MV-4-11 (cell line): ENCODE measurements at regions not wholly inside any gene's neighbourhood (a gene's known extent, or its start where the extent isn't known, plus 50 kb on each side); places are given as distances from the start of the nearest gene placed in this dataset.

Experiments
- DNase-seq: peaks from one replicate; lab custom pipeline; 2025; lab: John Stamatoyannopoulos, UW

DNA sequence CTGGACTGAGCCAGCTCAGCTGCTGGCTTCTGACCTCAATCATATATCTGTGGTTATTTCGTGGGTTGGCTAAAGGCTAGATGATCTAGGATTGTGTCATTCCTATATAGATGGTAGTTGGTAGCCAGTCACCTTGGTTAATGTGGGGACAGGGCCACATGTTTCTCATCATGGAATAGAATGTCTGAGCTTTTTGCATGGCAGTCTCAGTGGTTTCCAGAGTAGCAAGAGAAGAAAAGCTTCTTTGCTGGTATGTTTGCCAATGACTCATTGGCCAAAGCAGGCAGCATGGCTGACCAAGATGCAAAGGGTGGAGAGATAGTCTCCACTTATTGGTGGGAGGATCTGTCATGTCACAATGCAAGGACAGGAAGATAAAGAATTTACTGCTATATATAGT lies 746.4 kb upstream of the FLRT2 start:
- DNase-seq: no peak

DNA sequence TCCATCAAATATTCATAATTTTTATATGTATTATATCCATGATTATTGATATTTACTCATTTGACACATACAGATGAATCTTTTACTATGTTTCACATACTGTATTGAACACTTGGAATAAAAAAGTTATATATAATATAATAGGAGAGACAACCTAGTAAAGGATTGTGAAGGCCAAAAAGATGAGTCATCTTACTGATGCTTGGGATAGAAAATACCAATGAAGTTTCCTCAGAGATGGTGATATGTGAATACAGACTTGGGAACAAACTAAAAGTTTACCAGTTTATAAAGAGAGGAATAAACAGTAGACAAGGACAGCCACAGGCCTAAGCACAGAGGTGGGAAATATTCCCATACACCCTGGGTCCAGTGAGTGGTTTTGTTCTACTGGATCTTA lies 743.9 kb upstream of the FLRT2 start:
- no peak for DNase-seq

DNA sequence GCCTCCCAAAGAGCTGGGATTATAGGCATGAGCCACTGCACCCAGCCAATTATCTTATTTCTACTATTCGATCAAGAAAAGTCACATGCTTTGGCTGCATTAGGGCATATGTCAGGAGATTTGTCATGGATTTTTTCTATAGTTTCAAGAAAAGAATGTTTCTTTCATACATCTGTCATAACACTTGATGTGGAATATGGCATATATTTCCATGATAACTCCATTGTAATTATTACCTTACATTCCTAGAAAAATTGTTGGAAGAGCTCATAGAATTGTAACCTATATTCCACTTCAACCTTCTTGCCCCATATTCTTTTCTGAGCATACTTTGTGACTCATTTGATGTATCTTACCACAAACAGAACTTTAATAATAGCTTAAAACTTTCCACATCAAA lies 740.9 kb upstream of the FLRT2 start:
- DNase-seq: no peak

DNA sequence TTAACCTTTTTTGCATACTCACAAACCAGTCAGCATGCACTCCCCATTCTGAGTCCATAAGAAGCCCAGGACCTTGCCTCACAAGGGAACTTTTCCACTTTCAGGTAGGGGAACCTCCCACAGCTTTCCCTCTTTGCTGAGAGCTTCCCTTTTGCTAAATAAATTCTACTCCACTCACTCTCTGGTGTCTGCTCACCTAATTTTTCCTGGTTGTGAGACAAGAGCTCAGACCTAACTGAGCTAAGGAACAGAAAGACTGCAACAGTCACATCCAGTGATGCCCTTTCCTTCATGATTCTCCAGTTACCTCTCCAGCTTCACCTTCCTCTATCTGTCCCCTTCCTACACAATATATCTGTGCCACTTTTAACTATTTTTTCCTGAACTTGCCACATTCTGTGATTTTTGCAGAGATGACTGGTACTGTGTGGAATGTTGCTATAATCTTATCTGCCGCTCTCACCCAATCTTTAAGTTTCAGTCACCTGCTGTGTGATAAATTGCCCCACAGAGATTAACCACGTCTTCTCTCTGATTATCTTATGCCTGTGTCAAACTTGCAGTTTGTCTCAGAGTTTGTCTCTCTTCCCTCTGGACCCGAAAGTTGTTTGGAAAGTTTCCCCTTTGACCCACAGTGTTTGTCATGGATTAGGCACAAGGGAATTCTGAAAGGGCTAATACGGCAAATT lies 737.1 kb upstream of the FLRT2 start:
- no peak for DNase-seq

DNA sequence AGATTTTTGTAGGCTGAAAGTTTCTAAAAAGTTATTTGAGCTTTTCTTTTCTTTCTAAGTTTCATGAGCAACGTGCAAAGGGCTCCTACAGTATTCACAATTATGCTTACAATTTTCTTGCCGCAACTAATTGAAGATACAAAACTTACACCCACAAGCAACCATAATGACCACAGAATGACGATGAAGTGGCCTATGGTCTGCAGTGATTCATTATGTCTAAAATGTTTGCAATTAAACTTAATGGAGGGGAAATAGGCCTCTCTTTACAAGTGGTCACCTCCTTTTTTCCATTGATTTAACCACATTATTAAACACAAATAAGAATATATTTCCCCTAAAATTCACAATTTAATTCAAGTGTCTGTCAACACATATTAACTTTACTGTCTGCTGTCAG lies 732.6 kb upstream of the FLRT2 start:
- DNase-seq: no peak

DNA sequence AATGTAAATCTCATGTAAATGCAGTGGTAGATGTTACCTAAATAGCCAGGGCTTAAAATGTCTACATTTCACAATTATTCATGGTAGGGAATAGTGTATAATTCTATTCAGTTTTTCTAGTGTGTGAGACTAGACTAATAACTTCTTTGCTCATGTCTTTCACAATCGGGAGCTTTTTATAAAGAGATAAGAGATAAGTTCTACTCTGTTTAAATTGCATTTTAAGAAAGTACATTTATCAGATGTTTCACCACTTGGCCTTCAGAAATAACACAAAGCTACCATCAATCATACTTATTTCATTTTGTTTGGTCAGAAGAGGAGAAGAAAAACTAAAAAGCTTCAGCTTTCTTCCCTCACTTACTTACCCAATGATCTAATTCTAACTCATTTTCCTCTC lies 725.5 kb upstream of the FLRT2 start:
- no peak for DNase-seq

DNA sequence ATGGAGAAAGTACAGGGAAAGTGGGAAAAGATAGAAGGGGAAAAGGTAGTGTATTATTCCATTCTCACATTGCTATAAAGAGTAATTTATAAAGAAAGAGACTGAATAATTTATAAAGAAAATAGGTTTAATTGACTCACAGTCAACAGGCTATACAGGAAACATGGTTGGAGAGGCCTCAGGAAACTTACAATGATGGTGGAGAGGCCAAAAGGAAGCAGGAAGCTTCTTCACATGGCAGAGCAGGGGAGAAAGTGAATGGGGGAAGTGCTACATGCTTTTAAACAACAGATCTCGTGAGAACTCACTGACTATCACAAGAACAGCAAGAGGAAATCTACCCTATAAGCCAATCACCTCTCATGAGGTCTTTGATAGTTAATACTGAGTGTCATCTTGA lies 725.0 kb upstream of the FLRT2 start:
- DNase-seq: no peak

DNA sequence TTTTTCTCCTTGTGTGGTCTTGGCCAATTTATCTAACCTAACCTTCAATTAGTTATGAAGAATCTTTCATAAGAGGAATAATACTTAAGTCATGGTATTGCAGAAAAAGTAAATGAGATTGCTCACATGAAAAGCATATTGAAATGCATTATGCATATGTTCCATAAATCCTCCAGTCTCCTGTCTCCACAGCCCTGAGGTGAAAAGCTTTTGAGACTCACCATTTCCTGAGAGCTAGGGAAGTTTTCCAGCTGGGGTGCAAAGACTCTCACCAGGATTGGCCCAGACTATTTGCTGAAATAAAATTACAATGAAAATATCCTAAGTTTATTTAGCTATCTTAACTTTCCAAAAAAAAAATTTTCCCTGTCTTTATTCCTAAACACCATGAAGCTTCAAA lies 723.8 kb upstream of the FLRT2 start:
- DNase-seq: no peak

DNA sequence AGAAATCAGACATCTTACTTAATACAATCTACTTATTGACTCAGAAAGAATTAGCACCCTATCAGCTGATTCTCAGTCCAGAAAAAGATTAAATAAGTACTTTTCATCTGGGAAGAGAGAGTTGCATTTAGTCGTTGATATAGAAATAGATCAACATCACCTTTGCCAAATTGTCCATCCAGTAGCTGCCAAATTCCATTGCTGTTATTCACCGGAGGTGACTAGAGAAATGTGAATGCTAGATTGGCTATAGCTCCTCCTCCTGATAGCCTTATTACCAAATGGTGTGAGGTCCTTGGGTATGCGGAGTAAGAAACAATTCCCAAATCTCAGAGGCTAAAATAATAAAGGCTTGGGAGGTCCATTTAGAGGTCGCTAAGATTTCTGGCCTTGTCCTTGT lies 723.3 kb upstream of the FLRT2 start:
- DNase-seq: no peak

DNA sequence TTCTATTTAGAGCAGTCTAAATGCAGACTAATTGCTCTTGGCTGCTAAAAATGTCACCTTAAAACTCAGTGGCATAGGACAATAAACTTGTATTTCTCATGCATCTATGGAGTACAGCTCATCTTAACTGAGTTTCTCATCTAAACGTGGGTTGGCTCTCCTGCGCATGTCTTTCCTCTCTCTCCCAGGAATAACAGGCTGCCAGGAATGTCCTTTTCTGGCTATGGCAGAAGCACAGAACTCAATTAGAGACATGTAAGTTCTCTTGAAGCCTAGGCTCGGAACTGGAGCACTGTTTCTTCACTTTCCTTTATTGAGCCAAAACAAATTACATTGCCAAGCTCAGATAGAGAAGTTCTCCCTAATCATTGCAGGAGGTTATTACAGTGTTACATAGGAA lies 722.3 kb upstream of the FLRT2 start:
- DNase-seq: no peak

DNA sequence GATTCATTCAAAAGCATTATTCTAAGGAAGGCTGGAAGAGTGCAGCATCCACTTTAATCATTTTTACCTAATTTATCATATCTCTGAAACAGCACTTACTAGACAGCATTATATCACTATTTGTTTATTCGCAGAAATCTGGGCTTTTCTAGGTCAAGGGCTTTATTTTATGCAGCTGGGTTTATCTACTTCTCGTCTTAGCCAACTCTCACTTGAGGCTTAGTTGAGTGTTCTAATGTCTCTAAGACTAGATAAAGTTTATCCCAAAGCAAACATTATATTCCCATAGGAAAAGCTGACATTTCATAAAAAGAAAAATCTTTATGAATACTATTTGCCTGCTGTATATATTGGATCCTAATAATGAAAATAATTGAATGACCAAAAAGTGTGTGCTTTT lies 720.8 kb upstream of the FLRT2 start:
- DNase-seq: no peak

DNA sequence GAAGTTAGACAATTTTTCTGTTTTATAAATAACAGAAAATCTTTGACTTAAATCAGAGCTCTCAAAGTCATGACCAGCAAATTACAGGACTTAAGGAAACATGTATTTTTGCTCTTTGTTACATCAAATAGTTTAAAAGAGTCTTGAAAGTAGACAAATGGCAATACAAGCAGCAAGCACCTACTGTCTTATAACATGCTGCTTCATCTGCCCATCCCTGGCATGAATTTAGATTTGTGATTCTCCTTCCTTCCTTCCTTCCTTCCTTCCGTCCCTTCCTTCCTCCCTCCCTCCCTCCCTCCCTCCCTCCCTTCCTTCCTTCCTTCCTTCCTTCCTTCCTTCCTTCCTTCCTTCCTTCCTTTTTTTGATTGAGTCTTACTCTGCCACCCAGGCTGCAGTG lies 715.6 kb upstream of the FLRT2 start:
- DNase-seq: no peak

DNA sequence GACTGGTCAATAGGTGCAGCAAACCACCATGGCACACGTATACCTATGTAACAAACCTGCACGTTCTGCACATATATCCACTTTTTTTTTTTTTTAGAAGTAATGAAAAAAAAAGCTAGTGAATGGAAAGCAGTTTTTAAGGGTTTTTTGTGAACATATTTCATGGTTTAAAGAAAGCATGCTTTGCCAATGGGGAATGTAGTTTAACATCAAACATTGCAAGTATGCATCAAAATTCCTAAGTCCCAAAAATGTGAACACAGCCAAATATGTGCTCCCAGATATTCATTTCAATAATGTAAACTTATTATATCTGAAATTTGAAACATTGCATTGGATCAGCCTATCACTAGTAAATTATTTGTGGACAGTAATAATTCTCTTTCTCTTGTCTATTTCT lies 710.4 kb upstream of the FLRT2 start:
- no peak for DNase-seq

DNA sequence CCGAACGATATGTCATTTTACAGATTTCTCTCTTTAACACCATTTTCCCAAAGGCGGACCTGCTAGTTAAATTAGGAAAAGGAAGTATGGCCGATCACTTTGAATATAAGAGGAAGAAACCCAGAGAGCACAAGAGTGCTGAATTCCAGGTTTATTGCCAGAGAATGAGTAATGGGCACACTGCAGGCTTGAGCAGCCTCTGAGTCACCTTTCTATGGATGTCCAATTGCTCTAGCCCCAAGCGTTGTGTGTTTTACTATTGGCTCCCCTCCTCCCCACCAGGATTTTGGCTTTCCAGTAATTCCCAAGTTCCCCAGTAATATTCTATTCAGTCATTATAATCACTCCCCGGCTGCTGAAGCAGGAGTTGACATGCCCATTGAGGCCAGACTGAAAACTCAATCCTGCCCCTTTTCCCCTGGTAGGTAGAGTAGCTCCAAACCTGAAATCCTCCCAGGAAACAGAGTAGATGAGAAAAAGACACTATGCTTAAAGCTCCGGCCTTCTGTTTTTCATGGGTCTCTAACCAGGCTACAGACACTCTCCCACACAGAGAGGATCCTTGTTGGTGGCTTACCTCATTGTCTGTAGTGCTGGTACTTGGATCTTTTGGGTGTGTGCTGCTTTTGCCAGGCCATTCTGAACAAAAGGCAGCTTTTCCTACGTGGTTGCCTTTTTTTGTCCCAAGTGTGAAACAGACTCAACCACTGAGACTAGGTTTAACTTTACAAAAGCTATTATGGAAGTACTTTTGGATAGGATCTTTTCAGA lies 704.3 kb upstream of the FLRT2 start:
- no peak for DNase-seq

DNA sequence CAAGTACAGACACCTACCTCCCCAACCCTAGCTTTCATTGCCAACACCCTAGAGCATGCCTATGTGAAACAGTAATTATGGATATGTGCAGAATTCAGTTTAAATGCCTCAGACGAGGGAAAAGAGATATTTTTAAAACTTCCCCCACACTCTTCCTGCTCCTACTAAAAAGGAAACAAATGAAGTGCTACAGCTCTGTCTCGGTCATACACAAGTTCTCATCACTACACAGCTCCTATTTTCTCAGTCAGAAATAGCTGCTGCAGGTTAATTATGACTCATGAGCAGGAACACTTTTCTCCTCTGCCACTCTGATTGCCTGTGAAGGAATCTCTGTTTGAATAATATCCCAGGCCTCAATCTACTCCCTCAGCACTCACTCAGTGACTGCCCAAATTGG lies 703.6 kb upstream of the FLRT2 start:
- DNase-seq: no peak

DNA sequence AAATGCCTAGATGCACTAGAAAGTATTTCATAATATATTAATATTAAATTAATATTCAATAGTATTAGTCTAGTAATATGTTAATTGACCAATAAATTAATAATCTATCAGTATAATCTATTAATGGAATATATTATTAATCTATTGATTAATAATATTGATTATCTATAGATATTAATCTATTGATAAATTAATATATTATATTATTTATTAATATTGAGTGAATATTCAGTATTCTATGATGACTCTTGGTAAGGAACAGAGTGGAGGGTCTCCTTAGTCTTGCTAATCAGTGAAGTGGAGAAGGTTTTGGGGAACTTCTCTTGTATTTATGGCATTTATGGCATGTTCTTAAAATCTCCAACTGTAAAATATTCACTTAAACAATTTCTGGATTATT lies 679.3 kb upstream of the FLRT2 start:
- DNase-seq: no peak

DNA sequence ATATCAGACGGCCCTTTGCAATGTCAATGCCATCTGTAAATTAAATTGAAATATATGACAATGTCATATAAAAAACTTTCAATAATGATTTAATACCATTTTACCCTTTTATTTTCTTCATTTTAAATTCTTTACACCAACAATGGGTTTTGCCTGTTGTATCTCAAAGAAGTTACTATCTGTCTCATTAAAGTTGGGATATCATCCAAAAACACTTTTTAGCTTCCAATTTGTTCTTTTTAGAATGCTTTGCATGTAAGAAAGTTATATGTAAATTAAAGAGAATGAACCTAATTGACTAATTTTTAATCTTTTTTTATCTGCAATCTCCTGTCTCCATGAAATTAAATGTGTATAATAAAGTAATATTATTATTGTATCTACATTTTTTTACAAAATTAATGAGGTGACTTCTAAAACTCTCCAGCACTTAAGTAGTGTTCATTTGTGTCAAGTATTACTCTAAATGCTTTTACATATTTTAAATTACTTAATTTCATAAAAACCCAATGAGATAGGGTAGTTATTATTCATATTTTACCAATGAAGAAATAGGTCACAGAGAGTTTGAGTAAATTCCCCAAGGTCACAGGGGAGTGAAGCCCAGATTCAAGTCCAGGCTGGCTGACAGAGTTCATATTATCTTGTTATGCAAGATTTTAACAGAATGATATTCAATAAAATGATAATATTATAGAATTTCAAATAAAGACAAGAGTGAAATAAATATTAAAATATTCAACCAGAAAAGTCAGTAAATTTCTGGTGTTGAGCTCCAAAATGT lies 673.0 kb upstream of the FLRT2 start:
- DNase-seq: no peak

DNA sequence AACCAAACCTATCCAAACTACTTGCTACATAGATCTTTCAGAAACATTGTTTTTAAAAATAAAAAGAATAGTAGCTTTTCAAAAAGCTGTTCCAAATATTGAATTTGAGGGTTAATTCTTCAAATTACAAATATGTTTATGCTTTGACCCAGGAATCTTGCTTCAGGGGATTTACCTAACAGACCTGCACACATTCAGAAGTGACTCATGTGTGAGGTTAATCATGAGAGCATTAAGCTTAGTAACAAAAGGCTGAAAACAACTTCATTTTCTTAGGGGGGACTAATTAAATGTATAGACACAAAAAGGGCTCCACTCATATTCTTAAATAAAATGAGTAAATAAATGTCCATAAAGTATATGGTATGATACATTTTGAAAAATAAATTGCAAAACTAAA lies 672.4 kb upstream of the FLRT2 start:
- no peak for DNase-seq

DNA sequence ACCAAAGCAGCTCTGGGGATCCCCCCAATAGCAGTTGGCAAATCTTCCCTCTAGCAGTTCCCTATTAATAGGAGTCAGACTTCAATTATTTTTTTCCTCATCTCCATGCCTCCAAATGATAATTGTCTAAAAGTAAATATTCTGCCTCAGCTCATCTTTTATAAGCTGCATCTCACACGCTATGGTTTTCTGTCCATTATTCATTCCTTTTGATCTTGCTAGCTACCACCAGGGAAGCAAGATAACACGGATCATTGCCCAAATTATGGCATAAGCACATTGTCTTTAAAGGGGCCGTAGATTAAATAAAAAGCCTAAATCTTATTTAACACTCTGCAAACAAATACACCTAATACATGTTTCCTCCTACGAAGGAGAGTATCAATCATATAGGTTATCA lies 670.8 kb upstream of the FLRT2 start:
- DNase-seq: no peak

DNA sequence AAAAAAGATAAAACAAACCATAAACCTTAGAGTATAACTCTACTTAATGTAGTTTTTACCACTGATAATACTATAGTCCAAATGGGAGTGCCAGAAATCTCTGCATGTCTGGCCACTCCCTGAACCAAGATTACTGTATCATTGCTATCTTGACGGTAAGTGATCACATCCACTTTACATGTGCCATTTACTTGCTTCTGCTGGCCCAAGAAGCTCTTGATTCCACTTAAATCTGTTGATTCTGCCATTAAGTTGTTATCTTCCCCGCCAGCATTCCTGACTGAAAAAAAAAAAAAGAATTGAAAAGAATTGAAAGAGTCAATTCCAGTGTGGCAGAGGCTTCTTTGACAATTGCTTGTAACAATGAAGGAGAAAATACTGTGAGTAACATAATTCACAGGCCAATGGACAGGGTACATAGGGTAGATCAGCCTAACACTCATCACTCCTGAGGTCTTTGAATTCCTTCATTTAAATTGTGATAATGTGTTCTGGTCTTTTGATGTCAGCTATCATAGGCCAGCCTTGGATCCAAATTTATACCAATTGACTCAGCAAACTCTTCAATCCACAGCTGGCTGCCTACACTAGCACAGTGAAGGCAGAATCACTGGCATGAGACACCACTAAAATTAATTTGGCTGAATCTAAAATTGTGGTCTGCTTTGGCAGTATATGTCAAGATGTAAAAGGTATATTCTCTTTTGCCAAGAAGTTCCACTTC lies 665.2 kb upstream of the FLRT2 start:
- no peak for DNase-seq

DNA sequence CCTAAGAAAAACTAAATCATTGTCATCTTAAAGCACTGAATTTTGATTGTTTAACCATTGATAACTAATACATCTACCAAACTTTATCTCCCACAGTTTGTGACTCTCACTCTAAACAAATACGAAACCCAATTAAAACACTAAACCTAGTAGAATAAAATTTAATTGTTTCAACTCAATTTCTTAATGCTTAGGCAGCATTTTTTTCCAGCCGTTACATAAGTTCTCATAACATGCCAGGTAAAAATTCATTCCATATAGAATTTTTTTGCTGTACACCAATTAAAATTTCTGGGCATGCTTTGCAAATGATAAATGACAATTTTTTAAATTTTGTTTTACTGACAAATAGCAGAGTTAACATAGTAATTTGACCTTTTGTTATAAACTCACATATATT lies 658.2 kb upstream of the FLRT2 start:
- DNase-seq: no peak

DNA sequence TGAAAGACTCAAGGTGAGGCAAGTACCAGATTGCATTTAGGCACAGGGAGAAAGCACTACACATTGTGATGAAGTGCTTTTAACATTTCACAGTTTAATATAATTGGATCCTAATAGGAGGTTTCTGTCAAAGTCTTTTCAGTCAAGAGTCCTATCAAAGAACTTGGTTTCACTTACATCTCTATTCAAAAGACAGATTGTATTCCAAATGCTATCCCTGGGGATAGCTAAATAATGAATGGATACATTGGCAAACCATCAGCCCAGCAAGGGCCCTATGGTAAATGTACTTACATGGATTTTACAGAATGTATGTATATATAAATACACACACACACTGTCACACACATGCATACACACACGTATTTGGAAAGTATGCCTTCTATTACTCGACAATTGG lies 655.5 kb upstream of the FLRT2 start:
- DNase-seq: no peak

DNA sequence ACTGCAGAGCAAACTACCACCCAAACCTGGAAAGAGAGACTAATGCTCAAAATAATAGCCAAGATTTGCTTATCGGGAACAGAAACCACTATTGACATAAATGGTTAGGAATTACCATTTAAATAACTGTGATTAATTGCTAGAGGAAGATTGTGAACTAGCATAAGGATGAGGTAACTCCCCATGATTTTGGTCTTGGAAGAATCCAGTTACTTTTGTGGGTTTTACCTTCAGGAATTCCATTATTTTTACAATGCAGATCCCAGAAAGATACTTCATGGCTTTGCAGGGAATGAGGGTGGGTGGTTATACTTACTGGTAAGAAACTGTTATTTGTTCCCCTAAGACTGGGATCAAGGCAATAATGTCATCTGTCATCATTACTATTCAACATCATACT lies 652.9 kb upstream of the FLRT2 start:
- no peak for DNase-seq
